Neutrophil (primary cell): ENCODE measurements at regions not wholly inside any gene's neighbourhood (a gene's known extent, or its start where the extent isn't known, plus 50 kb on each side); places are given as distances from the start of the nearest gene placed in this dataset.

ENCODE experiments used
- H3K27ac ChIP-seq: fragments of 200-600 bp; sonication (generic); 2 replicates; pipeline ENCODE4 v1.5.1; 2016; ENCODE audit warnings: mild to moderate bottlenecking, moderate library complexity
- H3K27me3 ChIP-seq: fragments of 200-600 bp; sonication (generic); 2 replicates; pipeline ENCODE4 v1.6.0; 2016; ENCODE audit warnings: mild to moderate bottlenecking
- H3K36me3 ChIP-seq: fragments of 200-600 bp; sonication (generic); 2 replicates; pipeline ENCODE4 v1.5.1; 2017
- H3K4me1 ChIP-seq, 2 experiments: fragments of 200-600 bp in 1 of 2; sonication (generic) in 1 of 2; 1 replicate in 1 of 2; 2 replicates in 1 of 2; pipeline versions ENCODE4 v1.5.1 to v1.6.1; 2013 to 2016; ENCODE audit warnings: low read depth in 1 of 2, low read length in 1 of 2, mild to moderate bottlenecking in 1 of 2, moderate library complexity in 1 of 2; ENCODE audit not compliant: control insufficient read depth in 1 of 2, insufficient read depth in 1 of 2
- H3K4me3 ChIP-seq, 2 experiments: fragments of 200-600 bp in 1 of 2; sonication (generic) in 1 of 2; 1 replicate in 1 of 2; 2 replicates in 1 of 2; pipeline ENCODE4 v1.5.1; 2013 to 2016; ENCODE audit warnings: low read depth in 1 of 2, low read length in 1 of 2, mild to moderate bottlenecking in 1 of 2, moderate library complexity in 1 of 2
- H3K9me3 ChIP-seq: fragments of 200-600 bp; sonication (generic); 2 replicates; pipeline ENCODE4 v1.5.1; 2016
- TF ChIP-seq, protein P1 (sequence below): fragments of 200-600 bp; sonication (generic); IDR thresholded peaks from 2 replicates; pipeline ENCODE4 v1.5.1; 2016; ENCODE audit warnings: antibody characterized with exemption

GRCh38 chr4:124483048-124483906 lies 229.3 kb downstream of the ANKRD50 start:
- TF ChIP-seq, protein P1, sequence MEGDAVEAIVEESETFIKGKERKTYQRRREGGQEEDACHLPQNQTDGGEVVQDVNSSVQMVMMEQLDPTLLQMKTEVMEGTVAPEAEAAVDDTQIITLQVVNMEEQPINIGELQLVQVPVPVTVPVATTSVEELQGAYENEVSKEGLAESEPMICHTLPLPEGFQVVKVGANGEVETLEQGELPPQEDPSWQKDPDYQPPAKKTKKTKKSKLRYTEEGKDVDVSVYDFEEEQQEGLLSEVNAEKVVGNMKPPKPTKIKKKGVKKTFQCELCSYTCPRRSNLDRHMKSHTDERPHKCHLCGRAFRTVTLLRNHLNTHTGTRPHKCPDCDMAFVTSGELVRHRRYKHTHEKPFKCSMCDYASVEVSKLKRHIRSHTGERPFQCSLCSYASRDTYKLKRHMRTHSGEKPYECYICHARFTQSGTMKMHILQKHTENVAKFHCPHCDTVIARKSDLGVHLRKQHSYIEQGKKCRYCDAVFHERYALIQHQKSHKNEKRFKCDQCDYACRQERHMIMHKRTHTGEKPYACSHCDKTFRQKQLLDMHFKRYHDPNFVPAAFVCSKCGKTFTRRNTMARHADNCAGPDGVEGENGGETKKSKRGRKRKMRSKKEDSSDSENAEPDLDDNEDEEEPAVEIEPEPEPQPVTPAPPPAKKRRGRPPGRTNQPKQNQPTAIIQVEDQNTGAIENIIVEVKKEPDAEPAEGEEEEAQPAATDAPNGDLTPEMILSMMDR = no peak
- Histone ChIP-seq H3K36me3 (no peaks in the 10 kb centered on the region), H3K4me3 (no peak overlapping the region)

DNA sequence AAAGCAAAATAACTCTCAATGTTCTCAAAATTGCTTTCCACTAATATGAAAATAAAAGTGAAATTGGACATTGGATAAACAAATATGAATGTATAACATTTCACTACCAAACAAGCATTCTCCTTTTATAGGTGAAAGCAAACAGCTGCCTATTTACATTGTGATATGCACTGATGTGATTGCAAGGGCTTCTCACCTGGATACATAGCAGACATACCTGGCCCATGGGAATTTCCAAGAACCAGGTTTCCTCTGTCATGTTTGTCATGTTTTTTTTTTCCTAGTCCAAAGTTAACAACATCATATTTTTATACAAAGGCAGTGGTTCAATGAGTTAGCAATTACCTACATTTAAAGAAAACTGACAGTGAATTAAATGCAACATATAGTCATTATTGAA lies 228.5 kb downstream of the ANKRD50 start:
- Histone ChIP-seq H3K27me3 (no peaks in the 10 kb centered on the region), H3K4me1 (no peaks in the 10 kb centered on the region), H3K9me3 (no peaks in the 10 kb centered on the region), H3K27ac (no peak overlapping the region), H3K36me3 (no peaks in the 10 kb centered on the region), H3K4me3 (no peak overlapping the region)
- TF ChIP-seq, protein P1 = no peak

More at GRCh38 chr4:124483048-124483906, 229.3 kb downstream of the ANKRD50 start:
- H3K9me3 ChIP-seq = no peaks in the 10 kb centered on the region
- H3K4me1 ChIP-seq = no peaks in the 10 kb centered on the region
- no peaks in the 10 kb centered on the region for H3K27me3 ChIP-seq
- no peak overlapping the region for H3K27ac ChIP-seq

DNA sequence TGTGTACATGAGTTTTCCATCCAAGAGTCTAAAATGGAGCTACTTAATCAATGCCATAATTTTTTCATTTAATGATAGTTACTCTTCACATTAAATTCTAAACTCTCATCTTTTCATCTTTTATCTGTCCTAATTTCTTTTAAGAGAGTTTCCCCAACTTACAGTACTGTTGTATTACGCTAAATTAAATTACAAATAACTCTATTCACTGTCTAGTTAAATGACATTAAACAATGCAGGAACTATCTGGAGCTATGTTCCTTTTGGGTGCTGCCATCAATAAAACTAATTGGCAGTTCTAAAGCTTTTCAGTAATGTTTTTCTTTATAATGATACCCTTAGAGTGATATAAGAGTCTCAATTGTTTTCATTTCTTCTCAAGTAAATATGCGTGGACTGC lies 227.6 kb downstream of the ANKRD50 start:
- Histone ChIP-seq H3K4me3 (no peak overlapping the region), H3K36me3 (no peaks in the 10 kb centered on the region), H3K27me3 (no peaks in the 10 kb centered on the region), H3K27ac (no peak overlapping the region), H3K9me3 (no peaks in the 10 kb centered on the region), H3K4me1 (no peaks in the 10 kb centered on the region)
- TF ChIP-seq, protein P1 = no peak

DNA sequence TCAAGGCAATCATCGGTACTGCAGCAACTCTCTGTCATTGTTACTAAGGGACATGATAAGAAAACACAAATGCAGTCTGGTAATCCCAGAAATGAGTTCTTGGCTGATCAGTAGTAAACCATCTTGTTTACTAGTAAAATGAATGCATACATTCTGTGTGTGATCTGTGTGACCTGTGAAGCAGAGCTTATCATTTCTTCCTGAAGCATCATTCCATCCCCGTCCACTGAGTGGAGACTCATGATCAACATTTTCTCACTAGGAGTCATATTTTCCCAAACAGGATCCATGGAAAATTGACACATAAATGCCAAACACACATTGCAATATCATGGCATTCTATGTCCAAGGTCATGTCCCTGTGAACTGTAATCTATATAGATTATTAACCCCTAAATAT lies 226.1 kb downstream of the ANKRD50 start:
- Histone ChIP-seq H3K9me3 (no peaks in the 10 kb centered on the region), H3K36me3 (no peaks in the 10 kb centered on the region), H3K27me3 (no peaks in the 10 kb centered on the region), H3K4me3 (no peak overlapping the region), H3K4me1 (no peaks in the 10 kb centered on the region), H3K27ac (no peak overlapping the region)
- TF ChIP-seq, protein P1 = no peak

GRCh38 chr4:124487651-124488050 lies 224.9 kb downstream of the ANKRD50 start:
- no peaks in the 10 kb centered on the region for H3K4me1 ChIP-seq
- no peaks in the 10 kb centered on the region for H3K27me3 ChIP-seq
- H3K27ac ChIP-seq = no peak overlapping the region
- no peaks in the 10 kb centered on the region for H3K9me3 ChIP-seq
- no peaks in the 10 kb centered on the region for H3K36me3 ChIP-seq
- TF ChIP-seq, protein P1 = no peak
- no peak overlapping the region for H3K4me3 ChIP-seq
